B cell (primary cell): ENCODE measurements at regions not wholly inside any gene's neighbourhood (a gene's known extent, or its start where the extent isn't known, plus 50 kb on each side); places are given as distances from the start of the nearest gene placed in this dataset.

ENCODE experiments used
- ATAC-seq: fragments of 200-7000 bp; cut with Tn5 transposase; one replicate; pipeline ENCODE4 v1.10.0; 2021; ENCODE audit warnings: low read depth, mild to moderate bottlenecking, moderate number of reproducible peaks, moderate library complexity
- CTCF ChIA-PET: fragments of 350-600 bp; sonication (Branson Sonifier 250); formaldehyde crosslinking; loops from one replicate; lab custom pipeline; 2021; ENCODE audit warnings: antibody characterized with exemption, inconsistent platforms; lab: Charles Lee
- POLR2A ChIA-PET: fragments of 350-600 bp; sonication (Branson Sonifier 250); formaldehyde crosslinking; loops from one replicate; lab custom pipeline; 2021; ENCODE audit warnings: antibody characterized with exemption; lab: Charles Lee
- DNase-seq: peaks from one replicate; pipeline ENCODE4 v3.0.0; 2013
- H2AFZ ChIP-seq: 2 replicates; pipeline ENCODE4 v1.6.1; 2012; ENCODE audit warnings: mild to moderate bottlenecking, low read depth, low read length; ENCODE audit not compliant: insufficient read depth, poor library complexity, severe bottlenecking
- H3K27ac ChIP-seq, 2 donors: 1 replicate in 1 of 2; 2 replicates in 1 of 2; pipeline ENCODE4 v1.5.1; 2012 to 2013; ENCODE audit warnings: low read length in 2 of 2, mild to moderate bottlenecking in 2 of 2, moderate library complexity in 1 of 2
- H3K27me3 ChIP-seq, 4 experiments: fragments of 200-600 bp in 1 of 4; sonication (generic) in 1 of 4; replicated peaks in 1 of 4; 1 replicate in 2 of 4; 2 replicates in 2 of 4; pipeline versions ENCODE4 v1.6.1 to v1.7.0; 2013 to 2016; ENCODE audit warnings: low read length in 3 of 4, mild to moderate bottlenecking in 2 of 4, mixed read lengths in 1 of 4, moderate library complexity in 1 of 4; ENCODE audit not compliant: insufficient read depth in 4 of 4, control insufficient read depth in 3 of 4; ENCODE audit errors: control extremely low read depth in 1 of 4
- H3K36me3 ChIP-seq, 2 experiments: replicated peaks in 1 of 2; 1 replicate in 1 of 2; 2 replicates in 1 of 2; pipeline versions ENCODE4 v1.6.1 to v1.7.1; 2013; ENCODE audit warnings: low read length in 1 of 2; ENCODE audit not compliant: insufficient read depth in 2 of 2, control insufficient read depth in 1 of 2; ENCODE audit errors: control extremely low read depth in 1 of 2, extremely low read depth in 1 of 2
- H3K4me1 ChIP-seq, 2 donors: fragments of 200-600 bp in 1 of 2; sonication (generic) in 1 of 2; 1 replicate in 1 of 2; 2 replicates in 1 of 2; pipeline versions ENCODE4 v1.5.1 to v1.6.1; 2013 to 2017; ENCODE audit warnings: low read length in 2 of 2; ENCODE audit not compliant: control insufficient read depth in 2 of 2, insufficient read depth in 2 of 2
- H3K4me2 ChIP-seq: replicated peaks from 2 replicates; pipeline ENCODE3; 2012; ENCODE audit warnings: mild to moderate bottlenecking, low read depth, low read length; ENCODE audit not compliant: poor library complexity, severe bottlenecking
- H3K4me3 ChIP-seq, 5 experiments: fragments of 200-600 bp in 1 of 5; sonication (generic) in 1 of 5; 1 replicate in 3 of 5; 2 replicates in 2 of 5; pipeline versions ENCODE4 v1.5.1 to v1.7.0; 2011 to 2016; ENCODE audit warnings: low read length in 4 of 5, mild to moderate bottlenecking in 4 of 5, low read depth in 2 of 5, control low read depth in 1 of 5, moderate library complexity in 1 of 5; ENCODE audit not compliant: insufficient read depth in 1 of 5; ENCODE audit errors: control extremely low read depth in 1 of 5, extremely low read depth in 1 of 5
- H3K79me2 ChIP-seq: fragments of 200-600 bp; sonication (generic); one replicate; pipeline ENCODE4 v1.6.0; 2016; ENCODE audit warnings: low read length; ENCODE audit not compliant: control insufficient read depth, insufficient read depth
- H3K9ac ChIP-seq: fragments of 200-600 bp; sonication (generic); 2 replicates; pipeline ENCODE4 v1.6.1; 2017; ENCODE audit warnings: mild to moderate bottlenecking, low read length, moderate library complexity
- H3K9me3 ChIP-seq, 3 donors: one replicate each; pipeline versions ENCODE4 v1.6.1 to v1.7.1; 2013; ENCODE audit warnings: low read length in 2 of 3; ENCODE audit not compliant: control insufficient read depth in 2 of 3, insufficient read depth in 1 of 3; ENCODE audit errors: control extremely low read depth in 1 of 3
- H4K20me1 ChIP-seq: 2 replicates; pipeline ENCODE4 v1.6.0; 2012; ENCODE audit warnings: mild to moderate bottlenecking, low read length; ENCODE audit not compliant: insufficient read depth, control insufficient read depth, poor library complexity, severe bottlenecking
- H3K27ac Mint-ChIP-seq: one replicate; pipeline ENCODE4 v1.8.0; 2021; ENCODE audit warnings: mixed read lengths
- H3K27me3 Mint-ChIP-seq: one replicate; pipeline ENCODE4 v1.8.0; 2021; ENCODE audit warnings: mixed read lengths
- H3K4me1 Mint-ChIP-seq: one replicate; pipeline ENCODE4 v1.8.0; 2021; ENCODE audit warnings: mixed read lengths
- H3K4me3 Mint-ChIP-seq: one replicate; pipeline ENCODE4 v1.8.0; 2021; ENCODE audit warnings: mixed read lengths
- H3K9me3 Mint-ChIP-seq: one replicate; pipeline ENCODE4 v1.8.0; 2022; ENCODE audit warnings: mixed read lengths; ENCODE audit not compliant: insufficient read depth
- EZH2 ChIP-seq: IDR thresholded peaks from 2 replicates; pipeline ENCODE4 v1.6.1; 2012; ENCODE audit warnings: borderline replicate concordance, low read depth, mild to moderate bottlenecking, moderate library complexity, low read length; ENCODE audit not compliant: insufficient read depth, poor library complexity, severe bottlenecking
- WGBS: methylation state at CpG from one replicate; pipeline ENCODE4 v1.1.5; 2013; ENCODE audit warnings: missing lambda C conversion rate; ENCODE audit not compliant: insufficient coverage; 5-methylcytosine and 5-hydroxymethylcytosine counted together
- intact Hi-C: fragments of 100-400 bp; cut with micrococcal nuclease; formaldehyde crosslinking; loops from one replicate; pipeline ENCODE4 v1.10.0; 2022
- TF ChIP-seq, protein P1 (sequence below): fragments of 200-600 bp; IDR thresholded peaks from one replicate; pipeline ENCODE4 v1.8.0; 2022; ENCODE audit warnings: antibody characterized with exemption, mild to moderate bottlenecking

GRCh38 chr4:178462710-178463109 is 1020.5 kb upstream of the AGA start:
- H3K4me1 Mint-ChIP-seq: no peaks in the 10 kb centered on the region

GRCh38 chr4:178463747-178464146 is 1021.5 kb upstream of the AGA start:
- Mint-ChIP-seq H3K9me3 (no peaks in the 10 kb centered on the region), H3K4me3 (no peak overlapping the region), H3K27me3 (no peaks in the 10 kb centered on the region), H3K27ac (no peak overlapping the region), H3K4me1 (no peaks in the 10 kb centered on the region)
- Histone ChIP-seq H3K27ac (no peak overlapping the region), H2AFZ (no peak overlapping the region), H3K4me1 (no peaks in the 10 kb centered on the region), H3K36me3 (no peaks in the 10 kb centered on the region), H3K27me3 (no peaks in the 10 kb centered on the region), H3K4me2 (no peak overlapping the region), H3K4me3 (no peak overlapping the region), H3K79me2 (no peaks in the 10 kb centered on the region), H3K9me3 (no peaks in the 10 kb centered on the region), H4K20me1 (no peaks in the 10 kb centered on the region), H3K9ac (no peak overlapping the region)
- TF ChIP-seq, protein P1, sequence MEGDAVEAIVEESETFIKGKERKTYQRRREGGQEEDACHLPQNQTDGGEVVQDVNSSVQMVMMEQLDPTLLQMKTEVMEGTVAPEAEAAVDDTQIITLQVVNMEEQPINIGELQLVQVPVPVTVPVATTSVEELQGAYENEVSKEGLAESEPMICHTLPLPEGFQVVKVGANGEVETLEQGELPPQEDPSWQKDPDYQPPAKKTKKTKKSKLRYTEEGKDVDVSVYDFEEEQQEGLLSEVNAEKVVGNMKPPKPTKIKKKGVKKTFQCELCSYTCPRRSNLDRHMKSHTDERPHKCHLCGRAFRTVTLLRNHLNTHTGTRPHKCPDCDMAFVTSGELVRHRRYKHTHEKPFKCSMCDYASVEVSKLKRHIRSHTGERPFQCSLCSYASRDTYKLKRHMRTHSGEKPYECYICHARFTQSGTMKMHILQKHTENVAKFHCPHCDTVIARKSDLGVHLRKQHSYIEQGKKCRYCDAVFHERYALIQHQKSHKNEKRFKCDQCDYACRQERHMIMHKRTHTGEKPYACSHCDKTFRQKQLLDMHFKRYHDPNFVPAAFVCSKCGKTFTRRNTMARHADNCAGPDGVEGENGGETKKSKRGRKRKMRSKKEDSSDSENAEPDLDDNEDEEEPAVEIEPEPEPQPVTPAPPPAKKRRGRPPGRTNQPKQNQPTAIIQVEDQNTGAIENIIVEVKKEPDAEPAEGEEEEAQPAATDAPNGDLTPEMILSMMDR: no peak
- DNase-seq (no peak), ATAC-seq (no peak)
- intact Hi-C loops: no loop called here
- CTCF ChIA-PET: no interaction called here
- POLR2A ChIA-PET: no interaction called here
- no CpG with 5 or more reads among the region's 2 CpGs for WGBS

More at GRCh38 chr4:178462710-178463109, 1020.5 kb upstream of the AGA start:
- ATAC-seq (no peak), DNase-seq (no peak)
- WGBS: no CpG with 5 or more reads among the region's 4 CpGs
- intact Hi-C loops: no loop called here
- Mint-ChIP-seq H3K27me3 (no peaks in the 10 kb centered on the region), H3K4me3 (no peak overlapping the region), H3K27ac (no peak overlapping the region), H3K9me3 (no peaks in the 10 kb centered on the region)
- H3K4me2 ChIP-seq: no peak overlapping the region
- no peak overlapping the region for H3K9ac ChIP-seq
- no peak overlapping the region for H2AFZ ChIP-seq
- no peaks in the 10 kb centered on the region for H3K4me1 ChIP-seq
- no peak overlapping the region for H3K27ac ChIP-seq
- H3K79me2 ChIP-seq: no peaks in the 10 kb centered on the region
- H3K4me3 ChIP-seq: no peak overlapping the region
- no peaks in the 10 kb centered on the region for H3K27me3 ChIP-seq
- no peaks in the 10 kb centered on the region for H3K9me3 ChIP-seq
- no peak for TF ChIP-seq EZH2
- TF ChIP-seq, protein P1: no peak
- CTCF ChIA-PET: no interaction called here
- POLR2A ChIA-PET: no interaction called here
- H4K20me1 ChIP-seq: no peaks in the 10 kb centered on the region
- no peaks in the 10 kb centered on the region for H3K36me3 ChIP-seq
